ENCODE measurements at regions not wholly inside any gene's neighbourhood (a gene's known extent, or its start where the extent isn't known, plus 50 kb on each side); places are given as distances from the start of the nearest gene placed in this dataset.

DNA sequence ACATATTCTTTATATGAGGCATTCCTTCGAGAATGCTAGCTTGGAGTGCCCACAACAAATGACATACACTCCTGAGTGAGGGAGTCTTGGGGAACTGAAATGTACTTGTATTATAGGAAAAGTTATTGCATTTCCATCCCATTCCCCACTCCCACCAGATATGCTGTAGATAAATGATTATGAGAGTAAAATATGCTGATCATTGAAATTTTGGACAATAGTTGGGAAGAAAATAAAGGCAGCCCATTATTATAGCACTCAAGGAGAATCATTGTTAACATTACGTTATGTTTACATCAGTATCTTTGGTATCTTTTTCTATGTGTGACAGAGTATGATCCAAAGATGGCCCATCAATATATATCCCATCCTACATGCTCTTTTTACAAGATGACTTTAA, 194.4 kb downstream of the GATA3 start:
- no peaks in the 10 kb centered on the region for H3K9me1 ChIP-seq (ENCODE audit: control insufficient read depth, extremely low read depth, insufficient read depth, low read length)
- no peaks in the 10 kb centered on the region for H3K36me3 ChIP-seq (ENCODE audit: control insufficient read depth in 2 of 2, extremely low read depth in 1 of 2, insufficient read depth in 2 of 2, low read length in 2 of 2)
- H4K20me1 ChIP-seq (ENCODE audit: control insufficient read depth, extremely low read depth, insufficient read depth, low read length) = no peaks in the 10 kb centered on the region
- H3K27ac ChIP-seq (ENCODE audit: control insufficient read depth, insufficient read depth, low read length) = no peak overlapping the region
- dilution Hi-C loops (cut with MboI; ENCODE audit: extremely low pct_ligation_motif_present, low sequenced_read_pairs) = no loop called here
- no peaks in the 10 kb centered on the region for H3K79me2 ChIP-seq (ENCODE audit: control insufficient read depth, insufficient read depth, low read length)
- TF ChIP-seq EZH2 (IDR thresholded peaks at IDR 0.05; ENCODE audit: low read length) = no peak
- no peak for DNase-seq (ENCODE audit: low read depth, low spot score)
- no peak overlapping the region for H3K9ac ChIP-seq (ENCODE audit: control insufficient read depth, extremely low read depth, insufficient read depth, low read length)
- H3K4me1 ChIP-seq (ENCODE audit: control insufficient read depth, extremely low read depth, insufficient read depth, low read length) = no peaks in the 10 kb centered on the region
- FAIRE-seq = no peak
- no peak overlapping the region for H3K4me3 ChIP-seq (ENCODE audit: control insufficient read depth in 2 of 3, extremely low read depth in 1 of 3, insufficient read depth in 2 of 3, low read depth in 1 of 3, low read length in 3 of 3)
- no peaks in the 10 kb centered on the region for H3K27me3 ChIP-seq (ENCODE audit: control insufficient read depth, extremely low read depth, insufficient read depth, low read length)
- H2AFZ ChIP-seq (ENCODE audit: control insufficient read depth, low read length) = no peak overlapping the region
- no peak overlapping the region for H3K4me2 ChIP-seq (ENCODE audit: control insufficient read depth, extremely low read depth, insufficient read depth, low read depth, low read length)
- H3K9me3 ChIP-seq (ENCODE audit: control insufficient read depth, low read depth, low read length) = no peaks in the 10 kb centered on the region

DNA sequence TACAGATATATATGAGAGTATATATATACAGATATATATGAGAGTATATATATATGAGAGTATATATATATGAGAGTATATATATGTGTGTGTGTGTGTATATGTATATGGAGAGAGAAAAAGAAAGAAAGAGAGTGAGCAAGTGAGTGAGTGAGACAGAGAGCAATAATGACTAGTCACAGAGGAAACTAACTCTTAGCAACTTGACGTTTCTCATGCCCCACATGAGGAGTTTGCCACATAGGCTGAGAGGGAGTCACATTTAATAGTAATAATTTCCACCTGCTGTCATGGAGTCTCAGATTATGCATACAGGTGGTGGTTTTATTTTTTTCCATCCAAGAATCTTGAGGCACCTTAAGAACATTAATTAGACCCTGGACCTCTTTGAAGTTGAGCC, 199.9 kb downstream of the GATA3 start:
- Histone ChIP-seq H3K9me3 (ENCODE audit: control insufficient read depth, low read depth, low read length) (no peaks in the 10 kb centered on the region), H4K20me1 (ENCODE audit: control insufficient read depth, extremely low read depth, insufficient read depth, low read length) (no peaks in the 10 kb centered on the region), H3K4me3 (ENCODE audit: control insufficient read depth in 2 of 3, extremely low read depth in 1 of 3, insufficient read depth in 2 of 3, low read depth in 1 of 3, low read length in 3 of 3) (no peak overlapping the region), H3K4me2 (ENCODE audit: control insufficient read depth, extremely low read depth, insufficient read depth, low read depth, low read length) (no peak overlapping the region), H3K27me3 (ENCODE audit: control insufficient read depth, extremely low read depth, insufficient read depth, low read length) (no peaks in the 10 kb centered on the region), H3K9ac (ENCODE audit: control insufficient read depth, extremely low read depth, insufficient read depth, low read length) (no peak overlapping the region), H3K79me2 (ENCODE audit: control insufficient read depth, insufficient read depth, low read length) (no peaks in the 10 kb centered on the region), H3K36me3 (ENCODE audit: control insufficient read depth in 2 of 2, extremely low read depth in 1 of 2, insufficient read depth in 2 of 2, low read length in 2 of 2) (no peaks in the 10 kb centered on the region), H3K9me1 (ENCODE audit: control insufficient read depth, extremely low read depth, insufficient read depth, low read length) (no peaks in the 10 kb centered on the region), H3K4me1 (ENCODE audit: control insufficient read depth, extremely low read depth, insufficient read depth, low read length) (no peaks in the 10 kb centered on the region), H2AFZ (ENCODE audit: control insufficient read depth, low read length) (no peak overlapping the region), H3K27ac (ENCODE audit: control insufficient read depth, insufficient read depth, low read length) (no peak overlapping the region)
- FAIRE-seq (no peak), DNase-seq (ENCODE audit: low read depth, low spot score) (no peak)
- dilution Hi-C loops (cut with MboI; ENCODE audit: extremely low pct_ligation_motif_present, low sequenced_read_pairs) = no loop called here
- TF ChIP-seq EZH2 (IDR thresholded peaks at IDR 0.05; ENCODE audit: low read length) = no peak
- TF ChIP-seq, protein P1, sequence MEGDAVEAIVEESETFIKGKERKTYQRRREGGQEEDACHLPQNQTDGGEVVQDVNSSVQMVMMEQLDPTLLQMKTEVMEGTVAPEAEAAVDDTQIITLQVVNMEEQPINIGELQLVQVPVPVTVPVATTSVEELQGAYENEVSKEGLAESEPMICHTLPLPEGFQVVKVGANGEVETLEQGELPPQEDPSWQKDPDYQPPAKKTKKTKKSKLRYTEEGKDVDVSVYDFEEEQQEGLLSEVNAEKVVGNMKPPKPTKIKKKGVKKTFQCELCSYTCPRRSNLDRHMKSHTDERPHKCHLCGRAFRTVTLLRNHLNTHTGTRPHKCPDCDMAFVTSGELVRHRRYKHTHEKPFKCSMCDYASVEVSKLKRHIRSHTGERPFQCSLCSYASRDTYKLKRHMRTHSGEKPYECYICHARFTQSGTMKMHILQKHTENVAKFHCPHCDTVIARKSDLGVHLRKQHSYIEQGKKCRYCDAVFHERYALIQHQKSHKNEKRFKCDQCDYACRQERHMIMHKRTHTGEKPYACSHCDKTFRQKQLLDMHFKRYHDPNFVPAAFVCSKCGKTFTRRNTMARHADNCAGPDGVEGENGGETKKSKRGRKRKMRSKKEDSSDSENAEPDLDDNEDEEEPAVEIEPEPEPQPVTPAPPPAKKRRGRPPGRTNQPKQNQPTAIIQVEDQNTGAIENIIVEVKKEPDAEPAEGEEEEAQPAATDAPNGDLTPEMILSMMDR (optimal IDR thresholded peaks at IDR 0.05 in 1 of 3, IDR thresholded peaks at IDR 0.05 in 1 of 3, conservative IDR thresholded peaks at IDR 0.05 in 1 of 3; ENCODE audit: extremely low read depth in 1 of 3, insufficient read depth in 2 of 3, low read length in 3 of 3) = no peak

GRCh38 chr10:8255301-8255700, 200.8 kb downstream of the GATA3 start:
- H3K9me1 ChIP-seq (ENCODE audit: control insufficient read depth, extremely low read depth, insufficient read depth, low read length) = no peaks in the 10 kb centered on the region
- H3K79me2 ChIP-seq (ENCODE audit: control insufficient read depth, insufficient read depth, low read length) = no peaks in the 10 kb centered on the region
- H4K20me1 ChIP-seq (ENCODE audit: control insufficient read depth, extremely low read depth, insufficient read depth, low read length) = no peaks in the 10 kb centered on the region
- no peak for DNase-seq (ENCODE audit: low read depth, low spot score)
- dilution Hi-C loops (cut with MboI; ENCODE audit: extremely low pct_ligation_motif_present, low sequenced_read_pairs) = no loop called here
- no peaks in the 10 kb centered on the region for H3K9me3 ChIP-seq (ENCODE audit: control insufficient read depth, low read depth, low read length)
- H2AFZ ChIP-seq (ENCODE audit: control insufficient read depth, low read length) = no peak overlapping the region
- no peaks in the 10 kb centered on the region for H3K27me3 ChIP-seq (ENCODE audit: control insufficient read depth, extremely low read depth, insufficient read depth, low read length)
- H3K9ac ChIP-seq (ENCODE audit: control insufficient read depth, extremely low read depth, insufficient read depth, low read length) = no peak overlapping the region
- TF ChIP-seq, protein P1 (optimal IDR thresholded peaks at IDR 0.05 in 1 of 3, IDR thresholded peaks at IDR 0.05 in 1 of 3, conservative IDR thresholded peaks at IDR 0.05 in 1 of 3; ENCODE audit: extremely low read depth in 1 of 3, insufficient read depth in 2 of 3, low read length in 3 of 3) = no peak
- TF ChIP-seq EZH2 (IDR thresholded peaks at IDR 0.05; ENCODE audit: low read length) = no peak
- no peaks in the 10 kb centered on the region for H3K4me1 ChIP-seq (ENCODE audit: control insufficient read depth, extremely low read depth, insufficient read depth, low read length)
- H3K4me3 ChIP-seq (ENCODE audit: control insufficient read depth in 2 of 3, extremely low read depth in 1 of 3, insufficient read depth in 2 of 3, low read depth in 1 of 3, low read length in 3 of 3) = no peak overlapping the region
- H3K36me3 ChIP-seq (ENCODE audit: control insufficient read depth in 2 of 2, extremely low read depth in 1 of 2, insufficient read depth in 2 of 2, low read length in 2 of 2) = no peaks in the 10 kb centered on the region
- no peak for FAIRE-seq
- no peak overlapping the region for H3K27ac ChIP-seq (ENCODE audit: control insufficient read depth, insufficient read depth, low read length)
- H3K4me2 ChIP-seq (ENCODE audit: control insufficient read depth, extremely low read depth, insufficient read depth, low read depth, low read length) = no peak overlapping the region
